ENCODE measurements at regions not wholly inside any gene's neighbourhood (a gene's known extent, or its start where the extent isn't known, plus 50 kb on each side); places are given as distances from the start of the nearest gene placed in this dataset.

DNA sequence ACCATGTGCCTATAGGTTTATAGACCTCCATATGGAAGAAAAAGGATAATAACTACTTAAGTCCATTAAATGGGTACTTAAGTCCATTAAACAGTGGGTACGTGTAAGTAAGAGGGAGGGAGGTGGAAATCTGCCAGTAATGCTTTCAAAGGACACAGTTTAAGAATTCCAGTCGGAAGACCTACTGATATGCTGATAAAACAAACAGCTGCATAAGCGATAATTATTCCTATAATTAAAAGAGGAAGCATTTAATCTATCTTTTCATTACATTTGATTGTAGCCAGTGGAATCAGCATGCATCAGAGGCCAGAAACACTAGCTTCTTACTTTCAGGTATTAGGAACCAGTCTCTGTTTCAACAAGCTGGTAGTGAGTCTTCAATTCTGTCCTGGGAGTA is 96.4 kb upstream of the DDX18 start:
- TF ChIP-seq, protein P1, sequence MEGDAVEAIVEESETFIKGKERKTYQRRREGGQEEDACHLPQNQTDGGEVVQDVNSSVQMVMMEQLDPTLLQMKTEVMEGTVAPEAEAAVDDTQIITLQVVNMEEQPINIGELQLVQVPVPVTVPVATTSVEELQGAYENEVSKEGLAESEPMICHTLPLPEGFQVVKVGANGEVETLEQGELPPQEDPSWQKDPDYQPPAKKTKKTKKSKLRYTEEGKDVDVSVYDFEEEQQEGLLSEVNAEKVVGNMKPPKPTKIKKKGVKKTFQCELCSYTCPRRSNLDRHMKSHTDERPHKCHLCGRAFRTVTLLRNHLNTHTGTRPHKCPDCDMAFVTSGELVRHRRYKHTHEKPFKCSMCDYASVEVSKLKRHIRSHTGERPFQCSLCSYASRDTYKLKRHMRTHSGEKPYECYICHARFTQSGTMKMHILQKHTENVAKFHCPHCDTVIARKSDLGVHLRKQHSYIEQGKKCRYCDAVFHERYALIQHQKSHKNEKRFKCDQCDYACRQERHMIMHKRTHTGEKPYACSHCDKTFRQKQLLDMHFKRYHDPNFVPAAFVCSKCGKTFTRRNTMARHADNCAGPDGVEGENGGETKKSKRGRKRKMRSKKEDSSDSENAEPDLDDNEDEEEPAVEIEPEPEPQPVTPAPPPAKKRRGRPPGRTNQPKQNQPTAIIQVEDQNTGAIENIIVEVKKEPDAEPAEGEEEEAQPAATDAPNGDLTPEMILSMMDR (IDR thresholded peaks at IDR 0.05), result no peak
- no peak for TF ChIP-seq POLR2A (IDR thresholded peaks at IDR 0.05)
